Right atrium auricular region (tissue), 2 donors: ENCODE measurements at regions not wholly inside any gene's neighbourhood (a gene's known extent, or its start where the extent isn't known, plus 50 kb on each side); places are given as distances from the start of the nearest gene placed in this dataset.

Source experiments
- DNase-seq: peaks from one replicate; pipeline ENCODE4 v3.0.0-alpha.2; 2019; ENCODE audit warnings: low spot score
- H3K27ac ChIP-seq, 2 donors: fragments of 200-600 bp; sonication (generic); 1 replicate in 1 of 2; 2 replicates in 1 of 2; pipeline ENCODE4 v1.5.1; 2016 to 2019
- H3K27me3 ChIP-seq, 2 donors: fragments of 200-600 bp; sonication (generic); one replicate each; pipeline versions ENCODE4 v1.5.1 to v1.6.0; 2017 to 2019
- H3K36me3 ChIP-seq: fragments of 200-600 bp; sonication (generic); one replicate; pipeline ENCODE4 v1.5.1; 2016
- H3K4me1 ChIP-seq, 2 donors: fragments of 200-600 bp; sonication (generic); one replicate each; pipeline versions ENCODE4 v1.5.1 to v1.6.0; 2017 to 2019
- H3K4me3 ChIP-seq, 2 donors: fragments of 200-600 bp; sonication (generic); 1 replicate in 1 of 2; 2 replicates in 1 of 2; pipeline ENCODE4 v1.5.1; 2017 to 2019; ENCODE audit warnings: mild to moderate bottlenecking in 1 of 2, moderate library complexity in 1 of 2
- H3K9me3 ChIP-seq, 2 donors: fragments of 200-600 bp; sonication (generic); one replicate each; pipeline ENCODE4 v1.5.1; 2019
- CTCF ChIP-seq, 2 donors: fragments of 200-600 bp; sonication (generic); IDR thresholded peaks; one replicate each; pipeline ENCODE4 v1.5.1; 2019; ENCODE audit warnings: antibody characterized with exemption in 2 of 2

GRCh38 chr10:2427412-2427811 lies 639.9 kb upstream of the PFKP start:
- TF ChIP-seq CTCF (IDR thresholded peaks at IDR 0.05) = no peak

GRCh38 chr10:2425320-2425719 lies 642.0 kb upstream of the PFKP start:
- H3K4me1 ChIP-seq = no peaks in the 10 kb centered on the region
- no peaks in the 10 kb centered on the region for H3K27me3 ChIP-seq
- no peaks in the 10 kb centered on the region for H3K9me3 ChIP-seq
- H3K4me3 ChIP-seq = no peak overlapping the region
- TF ChIP-seq CTCF (IDR thresholded peaks at IDR 0.05) = no peak
- no peak overlapping the region for H3K27ac ChIP-seq
- DNase-seq = no peak
- H3K36me3 ChIP-seq = no peaks in the 10 kb centered on the region

More at GRCh38 chr10:2427412-2427811, 639.9 kb upstream of the PFKP start:
- Histone ChIP-seq H3K36me3 (no peaks in the 10 kb centered on the region), H3K27me3 (no peaks in the 10 kb centered on the region), H3K4me3 (no peak overlapping the region), H3K27ac (no peak overlapping the region), H3K4me1 (no peaks in the 10 kb centered on the region), H3K9me3 (no peaks in the 10 kb centered on the region)
- DNase-seq = no peak

GRCh38 chr10:2414562-2414961 lies 652.8 kb upstream of the PFKP start:
- Histone ChIP-seq H3K27me3 (no peaks in the 10 kb centered on the region), H3K4me3 (no peak overlapping the region), H3K27ac (no peak overlapping the region), H3K9me3 (no peaks in the 10 kb centered on the region), H3K4me1 (no peaks in the 10 kb centered on the region), H3K36me3 (no peaks in the 10 kb centered on the region)
- no peak for TF ChIP-seq CTCF (IDR thresholded peaks at IDR 0.05)
- no peak for DNase-seq

- TF ChIP-seq CTCF (IDR thresholded peaks at IDR 0.05) = no peak
- Histone ChIP-seq H3K27me3 (no peaks in the 10 kb centered on the region), H3K4me1 (no peaks in the 10 kb centered on the region), H3K9me3 (no peaks in the 10 kb centered on the region), H3K4me3 (no peak overlapping the region), H3K27ac (no peak overlapping the region), H3K36me3 (no peaks in the 10 kb centered on the region)
- no peak for DNase-seq
Measured at GRCh38 chr10:2414039-2414438, 653.3 kb upstream of the PFKP start.

GRCh38 chr10:2410049-2410448 lies 657.3 kb upstream of the PFKP start:
- Histone ChIP-seq H3K36me3 (no peaks in the 10 kb centered on the region), H3K4me3 (no peak overlapping the region), H3K9me3 (no peaks in the 10 kb centered on the region), H3K27me3 (no peaks in the 10 kb centered on the region), H3K4me1 (no peaks in the 10 kb centered on the region), H3K27ac (no peak overlapping the region)
- TF ChIP-seq CTCF (IDR thresholded peaks at IDR 0.05) = no peak
- no peak for DNase-seq

- Histone ChIP-seq H3K36me3 (no peaks in the 10 kb centered on the region), H3K4me3 (no peak overlapping the region), H3K9me3 (no peaks in the 10 kb centered on the region), H3K27me3 (no peaks in the 10 kb centered on the region), H3K4me1 (no peaks in the 10 kb centered on the region), H3K27ac (no peak overlapping the region)
- DNase-seq = no peak
- no peak for TF ChIP-seq CTCF (IDR thresholded peaks at IDR 0.05)
Measured at GRCh38 chr10:2401459-2401858, 664.1 kb upstream of the ADARB2 start.
